ENCODE measurements at regions not wholly inside any gene's neighbourhood (a gene's known extent, or its start where the extent isn't known, plus 50 kb on each side); places are given as distances from the start of the nearest gene placed in this dataset.

DNA sequence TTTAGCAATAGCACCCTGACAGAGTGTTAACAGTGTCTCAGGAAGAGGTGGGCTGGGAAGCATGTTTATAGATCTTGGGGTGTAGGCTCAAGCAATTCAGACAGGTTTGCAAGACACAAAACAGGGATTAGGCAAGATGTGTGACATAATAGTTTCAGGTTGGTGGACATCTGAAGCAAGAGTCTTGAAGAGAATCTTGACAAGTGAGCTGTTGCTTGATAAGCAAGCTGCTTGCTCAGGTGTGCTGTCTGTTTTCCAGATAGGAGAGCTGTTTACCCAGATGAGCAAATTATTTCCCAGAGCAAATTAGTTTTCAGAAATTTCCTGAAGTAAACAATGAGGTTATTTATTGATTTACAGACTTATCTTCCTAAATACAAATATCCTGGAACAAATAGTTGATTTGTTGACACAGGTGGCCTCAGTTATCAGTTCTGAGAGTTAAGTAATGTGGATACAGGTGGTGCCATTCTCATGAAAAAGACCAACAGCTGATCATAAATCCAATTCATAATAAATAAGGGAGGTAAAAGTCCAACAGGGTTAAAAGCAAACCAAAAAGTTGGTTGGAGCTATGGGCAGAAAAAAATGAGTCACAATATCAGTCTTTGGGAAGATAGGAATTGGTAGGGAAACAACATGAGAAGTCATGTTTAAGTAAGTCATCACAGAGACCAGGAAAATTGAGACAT is 437.3 kb downstream of the TBL1XR1 start:
- no peak overlapping the region for H3K4me3 ChIP-seq
- no peaks in the 10 kb centered on the region for H3K9me3 ChIP-seq
- no peak for ATAC-seq
- no peaks in the 10 kb centered on the region for H3K36me3 ChIP-seq (ENCODE audit: insufficient read depth in 1 of 2, low read depth in 1 of 2)
- H3K4me1 ChIP-seq = no peaks in the 10 kb centered on the region
- H3K27ac ChIP-seq = no peak overlapping the region
- TF ChIP-seq, protein P1, sequence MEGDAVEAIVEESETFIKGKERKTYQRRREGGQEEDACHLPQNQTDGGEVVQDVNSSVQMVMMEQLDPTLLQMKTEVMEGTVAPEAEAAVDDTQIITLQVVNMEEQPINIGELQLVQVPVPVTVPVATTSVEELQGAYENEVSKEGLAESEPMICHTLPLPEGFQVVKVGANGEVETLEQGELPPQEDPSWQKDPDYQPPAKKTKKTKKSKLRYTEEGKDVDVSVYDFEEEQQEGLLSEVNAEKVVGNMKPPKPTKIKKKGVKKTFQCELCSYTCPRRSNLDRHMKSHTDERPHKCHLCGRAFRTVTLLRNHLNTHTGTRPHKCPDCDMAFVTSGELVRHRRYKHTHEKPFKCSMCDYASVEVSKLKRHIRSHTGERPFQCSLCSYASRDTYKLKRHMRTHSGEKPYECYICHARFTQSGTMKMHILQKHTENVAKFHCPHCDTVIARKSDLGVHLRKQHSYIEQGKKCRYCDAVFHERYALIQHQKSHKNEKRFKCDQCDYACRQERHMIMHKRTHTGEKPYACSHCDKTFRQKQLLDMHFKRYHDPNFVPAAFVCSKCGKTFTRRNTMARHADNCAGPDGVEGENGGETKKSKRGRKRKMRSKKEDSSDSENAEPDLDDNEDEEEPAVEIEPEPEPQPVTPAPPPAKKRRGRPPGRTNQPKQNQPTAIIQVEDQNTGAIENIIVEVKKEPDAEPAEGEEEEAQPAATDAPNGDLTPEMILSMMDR (IDR thresholded peaks at IDR 0.05) = no peak
- no peaks in the 10 kb centered on the region for H3K27me3 ChIP-seq (ENCODE audit: insufficient read depth in 3 of 3, low read length in 2 of 3)
- intact Hi-C loops (cut with DNase I) = no loop called here
- DNase-seq = no peak

DNA sequence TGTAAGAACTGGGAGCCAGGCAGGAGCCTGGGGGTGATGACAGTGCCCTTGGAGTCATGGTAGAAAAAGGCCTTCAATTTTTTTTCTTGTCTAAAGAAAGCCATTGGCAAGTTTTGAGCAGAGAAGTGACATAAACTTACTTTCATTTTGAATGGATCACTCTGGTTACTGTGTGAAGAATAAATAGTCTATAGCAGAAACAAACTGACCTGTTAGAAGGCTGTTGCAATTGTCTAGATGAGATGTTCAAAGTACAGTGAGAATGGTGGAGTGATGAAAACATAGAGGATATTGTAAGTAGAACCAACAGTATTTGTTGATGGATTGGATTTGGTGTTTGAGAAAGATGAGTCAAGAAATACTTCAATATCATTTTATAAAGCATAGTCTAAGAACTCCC is 439.9 kb downstream of the TBL1XR1 start:
- DNase-seq (no peak), ATAC-seq (no peak)
- no peaks in the 10 kb centered on the region for H3K36me3 ChIP-seq (ENCODE audit: insufficient read depth in 1 of 2, low read depth in 1 of 2)
- no peaks in the 10 kb centered on the region for H3K9me3 ChIP-seq
- no peaks in the 10 kb centered on the region for H3K27me3 ChIP-seq (ENCODE audit: insufficient read depth in 3 of 3, low read length in 2 of 3)
- no peak overlapping the region for H3K27ac ChIP-seq
- intact Hi-C loops (cut with DNase I) = no loop called here
- H3K4me1 ChIP-seq = no peaks in the 10 kb centered on the region
- TF ChIP-seq, protein P1 (IDR thresholded peaks at IDR 0.05) = no peak
- no peak overlapping the region for H3K4me3 ChIP-seq

DNA sequence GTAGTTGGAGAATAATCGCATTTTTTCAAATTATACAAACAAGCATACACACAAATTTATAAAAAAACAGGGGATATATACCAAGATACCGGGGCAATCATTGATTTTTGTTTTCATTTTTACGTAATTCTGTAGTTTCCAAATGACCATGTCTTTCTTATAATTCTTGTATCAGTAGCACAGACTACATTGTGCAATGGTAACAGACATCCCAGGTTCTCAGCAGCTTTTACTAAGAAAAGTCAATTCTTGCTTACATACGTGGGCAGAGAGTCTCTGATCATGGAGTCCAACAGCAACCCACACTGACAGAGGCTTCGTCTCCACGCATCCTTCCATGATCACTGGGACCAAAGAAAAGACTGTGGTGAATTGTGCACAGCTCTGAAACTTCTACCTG is 441.3 kb downstream of the TBL1XR1 start:
- ATAC-seq = no peak
- no peaks in the 10 kb centered on the region for H3K36me3 ChIP-seq (ENCODE audit: insufficient read depth in 1 of 2, low read depth in 1 of 2)
- no peaks in the 10 kb centered on the region for H3K27me3 ChIP-seq (ENCODE audit: insufficient read depth in 3 of 3, low read length in 2 of 3)
- no peak for DNase-seq
- H3K9me3 ChIP-seq = no peaks in the 10 kb centered on the region
- no peaks in the 10 kb centered on the region for H3K4me1 ChIP-seq
- no peak overlapping the region for H3K27ac ChIP-seq
- WGBS, 3 donors = 77 to 81% (median 78%) methylated on average over 6 of the region's 6 CpGs
- intact Hi-C loops (cut with DNase I) = no loop called here
- H3K4me3 ChIP-seq = no peak overlapping the region
- TF ChIP-seq, protein P1 (IDR thresholded peaks at IDR 0.05) = no peak

DNA sequence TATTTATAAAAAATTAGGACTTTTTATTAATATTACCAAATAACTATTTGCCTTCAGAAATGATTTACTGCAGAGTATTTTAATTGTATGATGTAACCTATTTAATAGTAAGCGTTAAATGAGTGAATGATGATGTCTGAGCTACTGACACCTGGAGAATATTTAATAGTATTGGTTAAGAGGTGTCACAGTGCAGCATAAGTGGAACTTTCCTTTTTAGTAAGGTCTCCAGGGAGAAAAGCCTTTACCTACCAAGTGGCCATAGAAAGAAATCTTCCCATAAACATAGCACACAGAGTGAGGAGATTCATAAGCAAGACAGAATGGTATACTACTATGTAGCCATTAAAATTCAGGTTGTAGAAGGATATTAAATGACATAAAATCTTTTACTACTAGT is 441.7 kb downstream of the TBL1XR1 start:
- no peak for ATAC-seq
- no peaks in the 10 kb centered on the region for H3K27me3 ChIP-seq (ENCODE audit: insufficient read depth in 3 of 3, low read length in 2 of 3)
- H3K4me1 ChIP-seq = no peaks in the 10 kb centered on the region
- no peak overlapping the region for H3K27ac ChIP-seq
- DNase-seq = no peak
- H3K36me3 ChIP-seq (ENCODE audit: insufficient read depth in 1 of 2, low read depth in 1 of 2) = no peaks in the 10 kb centered on the region
- no peak overlapping the region for H3K4me3 ChIP-seq
- intact Hi-C loops (cut with DNase I) = no loop called here
- TF ChIP-seq, protein P1 (IDR thresholded peaks at IDR 0.05) = no peak
- H3K9me3 ChIP-seq = no peaks in the 10 kb centered on the region
- 44 to 94% (median 91%) methylated on average over 1 of the region's 1 CpG for WGBS, 3 donors

DNA sequence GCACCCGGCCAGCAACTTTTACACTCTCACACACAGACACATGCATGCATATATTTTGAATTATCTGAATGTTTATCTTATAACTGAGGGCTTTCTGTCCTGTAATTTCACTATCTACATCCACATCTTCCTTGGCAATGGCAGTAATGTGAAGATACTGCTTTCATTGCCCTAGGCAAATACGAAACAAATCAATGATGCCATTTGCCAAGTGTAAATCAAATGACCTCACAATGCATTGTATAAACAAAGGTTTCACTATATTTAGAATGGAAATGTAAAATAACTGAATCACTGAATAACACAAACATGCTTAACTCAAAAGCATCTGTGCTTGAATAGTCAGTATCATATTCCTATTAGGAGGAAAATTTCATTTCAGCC is 455.6 kb downstream of the TBL1XR1 start:
- Histone ChIP-seq H3K27ac (no peak overlapping the region), H3K4me1 (no peaks in the 10 kb centered on the region), H3K4me3 (no peak overlapping the region), H3K36me3 (ENCODE audit: insufficient read depth in 1 of 2, low read depth in 1 of 2) (no peaks in the 10 kb centered on the region), H3K9me3 (no peaks in the 10 kb centered on the region), H3K27me3 (ENCODE audit: insufficient read depth in 3 of 3, low read length in 2 of 3) (no peaks in the 10 kb centered on the region)
- TF ChIP-seq, protein P1 (IDR thresholded peaks at IDR 0.05) = no peak
- intact Hi-C loops (cut with DNase I) = no loop called here
- DNase-seq = no peak
- no peak for ATAC-seq
- 64 to 65% (median 64%) methylated on average over 2 of the region's 2 CpGs for WGBS, 3 donors

All from psoas muscle (tissue), 7 donors.